NCI-H1417 (cell line): ENCODE measurements at regions not wholly inside any gene's neighbourhood (a gene's known extent, or its start where the extent isn't known, plus 50 kb on each side); places are given as distances from the start of the nearest gene placed in this dataset.

Source experiments
- DNase-seq, 3 experiments: peaks; one replicate each; lab custom pipeline; 2025; lab: John Stamatoyannopoulos, UW

- no peak for DNase-seq
Measured at GRCh38 chr22:27682437-27682836, 119.1 kb downstream of the MN1 start.

GRCh38 chr22:27684901-27685300 is 116.7 kb downstream of the MN1 start:
- DNase-seq, result no peak

GRCh38 chr22:27685515-27685914 is 116.0 kb downstream of the MN1 start:
- DNase-seq, result no peak

GRCh38 chr22:27685970-27686369 is 115.6 kb downstream of the MN1 start:
- DNase-seq, result no peak

- no peak for DNase-seq
Measured at GRCh38 chr22:27686534-27686933, 115.0 kb downstream of the MN1 start.

- no peak for DNase-seq
Measured at GRCh38 chr22:27687984-27688545, 113.5 kb downstream of the MN1 start.

GRCh38 chr22:27689664-27690063 is 111.9 kb downstream of the MN1 start:
- DNase-seq, result no peak

GRCh38 chr22:27690599-27690998 is 111.0 kb downstream of the MN1 start:
- DNase-seq, result no peak

- DNase-seq, result no peak
Measured at GRCh38 chr22:27692243-27692642, 109.3 kb downstream of the MN1 start.

GRCh38 chr22:27695925-27696324 is 105.6 kb downstream of the MN1 start:
- DNase-seq, result no peak

- DNase-seq, result no peak
Measured at GRCh38 chr22:27697888-27698287, 103.7 kb downstream of the MN1 start.
